ENCODE measurements at regions not wholly inside any gene's neighbourhood (a gene's known extent, or its start where the extent isn't known, plus 50 kb on each side); places are given as distances from the start of the nearest gene placed in this dataset.

GRCh38 chr6:114605656-114606055 is 262.8 kb upstream of the HS3ST5 start:
- DNase-seq, result no peak
- Histone ChIP-seq H3K36me3 (no peaks in the 10 kb centered on the region), H3K9me3 (no peaks in the 10 kb centered on the region), H3K27me3 (no peaks in the 10 kb centered on the region), H3K27ac (no peak overlapping the region), H3K4me3 (no peak overlapping the region), H3K4me1 (no peaks in the 10 kb centered on the region)
- 81 to 87% methylated on average over 3 of the region's 3 CpGs for WGBS, 2 donors
- TF ChIP-seq EP300 (IDR thresholded peaks at IDR 0.05) (no peak), POLR2AphosphoS5 (IDR thresholded peaks at IDR 0.05) (no peak), POLR2A (IDR thresholded peaks at IDR 0.05) (no peak)
- TF ChIP-seq, protein P1, sequence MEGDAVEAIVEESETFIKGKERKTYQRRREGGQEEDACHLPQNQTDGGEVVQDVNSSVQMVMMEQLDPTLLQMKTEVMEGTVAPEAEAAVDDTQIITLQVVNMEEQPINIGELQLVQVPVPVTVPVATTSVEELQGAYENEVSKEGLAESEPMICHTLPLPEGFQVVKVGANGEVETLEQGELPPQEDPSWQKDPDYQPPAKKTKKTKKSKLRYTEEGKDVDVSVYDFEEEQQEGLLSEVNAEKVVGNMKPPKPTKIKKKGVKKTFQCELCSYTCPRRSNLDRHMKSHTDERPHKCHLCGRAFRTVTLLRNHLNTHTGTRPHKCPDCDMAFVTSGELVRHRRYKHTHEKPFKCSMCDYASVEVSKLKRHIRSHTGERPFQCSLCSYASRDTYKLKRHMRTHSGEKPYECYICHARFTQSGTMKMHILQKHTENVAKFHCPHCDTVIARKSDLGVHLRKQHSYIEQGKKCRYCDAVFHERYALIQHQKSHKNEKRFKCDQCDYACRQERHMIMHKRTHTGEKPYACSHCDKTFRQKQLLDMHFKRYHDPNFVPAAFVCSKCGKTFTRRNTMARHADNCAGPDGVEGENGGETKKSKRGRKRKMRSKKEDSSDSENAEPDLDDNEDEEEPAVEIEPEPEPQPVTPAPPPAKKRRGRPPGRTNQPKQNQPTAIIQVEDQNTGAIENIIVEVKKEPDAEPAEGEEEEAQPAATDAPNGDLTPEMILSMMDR (IDR thresholded peaks at IDR 0.05), result no peak
- intact Hi-C loops (cut with DNase I), result no loop called here

DNA sequence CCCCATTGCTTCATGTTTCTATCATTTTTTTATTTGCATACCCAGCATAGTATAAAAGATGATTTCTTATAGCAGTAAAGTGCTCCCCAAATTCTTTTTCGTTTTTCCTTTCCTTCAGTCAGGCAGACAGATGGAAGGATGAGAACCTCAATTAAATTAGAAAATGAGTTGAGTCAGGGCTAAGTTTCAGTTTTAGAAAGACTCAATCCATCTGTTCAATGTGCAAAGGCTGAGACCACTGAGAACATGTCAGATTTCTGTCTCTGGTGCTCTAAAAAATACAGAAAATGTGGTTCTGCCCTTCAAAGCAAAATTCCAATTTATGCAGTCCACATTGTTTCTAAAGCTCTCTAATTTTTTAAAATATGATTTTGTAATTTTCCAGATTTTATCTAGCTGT is 257.6 kb upstream of the HS3ST5 start:
- Histone ChIP-seq H3K4me3 (no peak overlapping the region), H3K4me1 (peaks cover 0 to 8% (median 0%) of the 10 kb centered on the region in 4 donors), H3K9me3 (no peaks in the 10 kb centered on the region), H3K27ac (no peak overlapping the region), H3K36me3 (no peaks in the 10 kb centered on the region), H3K27me3 (no peaks in the 10 kb centered on the region)
- DNase-seq, result no peak
- 60 to 64% methylated on average over 1 of the region's 1 CpG for WGBS, 2 donors
- TF ChIP-seq, protein P1 (IDR thresholded peaks at IDR 0.05), result no peak
- TF ChIP-seq POLR2A (IDR thresholded peaks at IDR 0.05) (no peak), POLR2AphosphoS5 (IDR thresholded peaks at IDR 0.05) (no peak), EP300 (IDR thresholded peaks at IDR 0.05) (no peak)
- intact Hi-C loops (cut with DNase I), result no loop called here

GRCh38 chr6:114595591-114595990 is 252.8 kb upstream of the HS3ST5 start:
- no peak overlapping the region for H3K27ac ChIP-seq
- DNase-seq, result no peak
- H3K4me3 ChIP-seq, result no peak overlapping the region
- H3K36me3 ChIP-seq, result no peaks in the 10 kb centered on the region
- no peaks in the 10 kb centered on the region for H3K27me3 ChIP-seq
- 78 to 86% methylated on average over 2 of the region's 2 CpGs for WGBS, 2 donors
- no peaks in the 10 kb centered on the region for H3K9me3 ChIP-seq
- intact Hi-C loops (cut with DNase I), result no loop called here
- peaks cover 0 to 8% (median 0%) of the 10 kb centered on the region in 4 donors for H3K4me1 ChIP-seq
- TF ChIP-seq POLR2AphosphoS5 (IDR thresholded peaks at IDR 0.05) (no peak), POLR2A (IDR thresholded peaks at IDR 0.05) (no peak)
- TF ChIP-seq, protein P1 (IDR thresholded peaks at IDR 0.05), result no peak

DNA sequence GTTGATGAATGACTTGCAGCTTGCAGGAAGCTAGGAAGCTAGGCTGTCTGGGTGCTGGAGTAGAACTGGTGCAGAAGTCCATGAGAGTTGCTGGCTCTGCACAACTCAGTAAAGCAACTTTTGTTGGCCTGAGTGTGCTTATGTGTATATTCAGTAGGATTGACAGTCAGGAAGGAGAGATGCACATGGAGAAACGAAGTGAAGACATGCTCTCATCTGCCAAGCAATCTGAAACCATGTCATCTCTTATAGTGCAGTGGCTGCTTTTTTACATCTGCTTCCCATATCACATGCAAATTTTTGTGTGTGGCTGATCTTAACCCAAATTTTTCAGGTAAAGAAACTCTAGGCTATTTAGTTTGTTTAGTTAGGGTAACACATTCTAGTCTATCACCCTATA is 252.4 kb upstream of the HS3ST5 start:
- Histone ChIP-seq H3K36me3 (no peaks in the 10 kb centered on the region), H3K27ac (no peak overlapping the region), H3K4me3 (no peak overlapping the region), H3K4me1 (peaks cover 0 to 8% (median 0%) of the 10 kb centered on the region in 4 donors), H3K27me3 (no peaks in the 10 kb centered on the region), H3K9me3 (no peaks in the 10 kb centered on the region)
- intact Hi-C loops (cut with DNase I), result no loop called here
- TF ChIP-seq POLR2A (IDR thresholded peaks at IDR 0.05) (no peak), EP300 (IDR thresholded peaks at IDR 0.05) (no peak), POLR2AphosphoS5 (IDR thresholded peaks at IDR 0.05) (no peak)
- TF ChIP-seq, protein P1 (IDR thresholded peaks at IDR 0.05), result no peak
- DNase-seq, result no peak
- WGBS, 2 donors, result 31 to 56% methylated on average over 1 of the region's 1 CpG

DNA sequence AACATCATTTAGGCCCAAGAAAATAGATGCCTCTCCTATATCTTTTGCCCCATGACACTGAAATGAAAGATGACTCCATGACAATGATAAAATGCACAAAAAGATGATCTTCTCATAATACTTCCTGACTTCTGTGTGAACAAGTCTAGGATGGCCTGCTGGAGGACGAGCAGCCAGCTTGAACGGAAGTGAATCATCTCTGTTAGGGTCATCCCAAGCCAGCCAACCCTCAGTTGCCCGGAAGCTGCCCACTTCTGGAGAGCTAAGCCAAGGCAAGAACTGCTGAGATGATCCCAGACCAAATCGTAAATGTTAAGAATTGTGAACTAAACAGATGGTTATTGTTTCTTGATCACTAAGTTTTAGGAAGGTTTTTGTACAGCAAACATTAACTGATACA is 249.7 kb upstream of the HS3ST5 start:
- no peak for DNase-seq
- WGBS, 2 donors, result 81 to 85% methylated on average over 4 of the region's 4 CpGs

More for the DNA sequence above, 249.7 kb upstream of the HS3ST5 start:
- H3K36me3 ChIP-seq, result no peaks in the 10 kb centered on the region
- TF ChIP-seq, protein P1 (IDR thresholded peaks at IDR 0.05), result no peak
- TF ChIP-seq EP300 (IDR thresholded peaks at IDR 0.05), result no peak
- no peak for TF ChIP-seq POLR2AphosphoS5 (IDR thresholded peaks at IDR 0.05)
- no peak for TF ChIP-seq POLR2A (IDR thresholded peaks at IDR 0.05)
- no peak overlapping the region for H3K4me3 ChIP-seq
- no peak overlapping the region for H3K27ac ChIP-seq
- intact Hi-C loops (cut with DNase I), result no loop called here
- H3K27me3 ChIP-seq, result no peaks in the 10 kb centered on the region
- H3K9me3 ChIP-seq, result no peaks in the 10 kb centered on the region
- peaks cover 0 to 8% (median 0%) of the 10 kb centered on the region in 4 donors for H3K4me1 ChIP-seq
